HL-60 (cell line): ENCODE measurements at regions not wholly inside any gene's neighbourhood (a gene's known extent, or its start where the extent isn't known, plus 50 kb on each side); places are given as distances from the start of the nearest gene placed in this dataset.

Source experiments
- CTCF ChIP-seq: IDR thresholded peaks from one replicate; pipeline ENCODE4 v1.5.1; 2011; ENCODE audit warnings: low read length, control low read depth, inconsistent platforms; ENCODE audit not compliant: insufficient read depth
- GABPA ChIP-seq: IDR thresholded peaks from 2 replicates; pipeline ENCODE4 v1.6.1; 2012; ENCODE audit warnings: low read depth
- POLR2AphosphoS5 ChIP-seq: IDR thresholded peaks from 2 replicates; pipeline ENCODE4 v1.6.1; 2012; ENCODE audit warnings: low read depth
- REST ChIP-seq: IDR thresholded peaks from 2 replicates; pipeline ENCODE4 v1.6.1; 2012; ENCODE audit warnings: low read depth; ENCODE audit not compliant: insufficient replicate concordance
- SPI1 ChIP-seq: IDR thresholded peaks from 2 replicates; pipeline ENCODE4 v1.6.1; 2012; ENCODE audit warnings: low read depth, mild to moderate bottlenecking, borderline replicate concordance

- TF ChIP-seq POLR2AphosphoS5: no peak
- no peak for TF ChIP-seq CTCF
- TF ChIP-seq REST: no peak
- TF ChIP-seq SPI1: no peak
- TF ChIP-seq GABPA: no peak
Measured at GRCh38 chrY:15773579-15773978, 1249.2 kb downstream of the NLGN4Y start.
